SU-DHL-6 (cell line): ENCODE measurements at regions not wholly inside any gene's neighbourhood (a gene's known extent, or its start where the extent isn't known, plus 50 kb on each side); places are given as distances from the start of the nearest gene placed in this dataset.

Source experiments
- H2AFZ ChIP-seq: fragments of 200-600 bp; sonication (generic); 2 replicates; pipeline ENCODE4 v1.6.1; 2014; ENCODE audit warnings: low read depth, mild to moderate bottlenecking, moderate library complexity, mixed read lengths, antibody characterized with exemption, low read length; ENCODE audit not compliant: severe bottlenecking
- H3F3A ChIP-seq: fragments of 200-600 bp; shearing (Covaris generic); 2 replicates; pipeline ENCODE4 v1.6.0; 2016; ENCODE audit warnings: antibody characterized with exemption, mild to moderate bottlenecking; ENCODE audit not compliant: insufficient read depth
- H3K27ac ChIP-seq: fragments of 200-600 bp; sonication (generic); 2 replicates; pipeline ENCODE4 v1.5.1; 2016; ENCODE audit warnings: low read depth, mild to moderate bottlenecking, low read length, moderate library complexity, mixed read lengths
- H3K27me3 ChIP-seq: fragments of 200-600 bp; sonication (generic), shearing (Covaris generic); 2 replicates; pipeline ENCODE4 v1.6.0; 2014; ENCODE audit warnings: mild to moderate bottlenecking, low read length
- H3K36me3 ChIP-seq: fragments of 200-600 bp; sonication (generic); 2 replicates; pipeline ENCODE4 v1.6.1; 2014; ENCODE audit warnings: mild to moderate bottlenecking, low read length, mixed read lengths
- H3K4me2 ChIP-seq: fragments of 300-600, 200-600 bp; shearing (Covaris generic), sonication (generic); 2 replicates; pipeline ENCODE4 v1.6.0; 2014; ENCODE audit warnings: low read length, low read depth, mild to moderate bottlenecking; ENCODE audit not compliant: poor library complexity, severe bottlenecking
- H3K4me3 ChIP-seq: fragments of 200-600 bp; sonication (generic); 2 replicates; pipeline ENCODE4 v1.5.1; 2014; ENCODE audit warnings: antibody characterized with exemption, low read length, mild to moderate bottlenecking, mixed read lengths; ENCODE audit not compliant: insufficient read depth, poor library complexity, severe bottlenecking
- H3K79me2 ChIP-seq: fragments of 200-600 bp; sonication (generic); 2 replicates; pipeline ENCODE4 v1.6.1; 2014; ENCODE audit warnings: mild to moderate bottlenecking, low read length, moderate library complexity; ENCODE audit not compliant: insufficient read depth
- H3K9ac ChIP-seq: fragments of 200-600 bp; sonication (generic); 2 replicates; pipeline ENCODE4 v1.7.0; 2014; ENCODE audit warnings: mild to moderate bottlenecking, low read length
- H3K9me2 ChIP-seq: fragments of 200-600 bp; sonication (generic); replicated peaks from 2 replicates; pipeline ENCODE4 v1.6.1; 2014; ENCODE audit warnings: low read length; ENCODE audit not compliant: insufficient read depth
- H3K9me3 ChIP-seq: fragments of 200-600 bp; sonication (generic); 2 replicates; pipeline ENCODE4 v1.6.1; 2014; ENCODE audit warnings: low read length, mixed read lengths; ENCODE audit not compliant: insufficient read depth
- H4K20me1 ChIP-seq: fragments of 200-600 bp; sonication (generic); 2 replicates; pipeline ENCODE4 v1.6.1; 2014; ENCODE audit warnings: low read depth, mild to moderate bottlenecking, antibody characterized with exemption, low read length, moderate library complexity, mixed read lengths
- EZH2phosphoT487 ChIP-seq: fragments of 200-600 bp; sonication (generic), shearing (Covaris generic); conservative IDR thresholded peaks from 2 replicates; pipeline ENCODE4 v1.6.1; 2018; ENCODE audit warnings: mild to moderate bottlenecking, antibody characterized with exemption, low read length, moderate library complexity, mixed read lengths
- TF ChIP-seq, protein P1 (sequence below): fragments of 200-600 bp; sonication (generic); IDR thresholded peaks from one replicate; pipeline ENCODE4 v1.5.1; 2017; ENCODE audit warnings: antibody characterized with exemption, mild to moderate bottlenecking, low read length, moderate library complexity; ENCODE audit not compliant: insufficient read depth, poor library complexity, severe bottlenecking

DNA sequence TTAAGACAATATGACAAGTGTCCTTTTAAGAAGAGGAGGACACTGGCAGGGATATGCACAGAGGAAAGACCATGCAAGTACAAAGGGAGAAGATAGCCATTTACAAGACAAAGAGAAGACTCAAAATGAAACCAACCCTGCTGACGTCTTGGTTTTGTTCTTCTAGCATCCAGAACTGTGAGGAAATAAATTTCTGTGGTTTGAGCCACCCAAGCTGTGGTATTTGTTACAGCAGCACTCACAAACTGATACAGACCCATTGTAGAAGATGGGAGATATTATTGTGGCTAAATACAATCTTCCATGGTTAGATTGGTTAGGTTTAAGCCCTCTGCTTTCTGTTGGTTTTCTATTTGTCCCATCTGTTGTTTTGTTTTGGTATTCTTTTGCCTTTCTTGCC lies 88.6 kb upstream of the SLC35F1 start:
- no peaks in the 10 kb centered on the region for H3K79me2 ChIP-seq
- no peaks in the 10 kb centered on the region for H3K36me3 ChIP-seq
- H3K9me2 ChIP-seq = no peaks in the 10 kb centered on the region
- H3K9ac ChIP-seq = no peak overlapping the region
- H3K4me3 ChIP-seq = no peak overlapping the region
- TF ChIP-seq EZH2phosphoT487 = no peak
- TF ChIP-seq, protein P1, sequence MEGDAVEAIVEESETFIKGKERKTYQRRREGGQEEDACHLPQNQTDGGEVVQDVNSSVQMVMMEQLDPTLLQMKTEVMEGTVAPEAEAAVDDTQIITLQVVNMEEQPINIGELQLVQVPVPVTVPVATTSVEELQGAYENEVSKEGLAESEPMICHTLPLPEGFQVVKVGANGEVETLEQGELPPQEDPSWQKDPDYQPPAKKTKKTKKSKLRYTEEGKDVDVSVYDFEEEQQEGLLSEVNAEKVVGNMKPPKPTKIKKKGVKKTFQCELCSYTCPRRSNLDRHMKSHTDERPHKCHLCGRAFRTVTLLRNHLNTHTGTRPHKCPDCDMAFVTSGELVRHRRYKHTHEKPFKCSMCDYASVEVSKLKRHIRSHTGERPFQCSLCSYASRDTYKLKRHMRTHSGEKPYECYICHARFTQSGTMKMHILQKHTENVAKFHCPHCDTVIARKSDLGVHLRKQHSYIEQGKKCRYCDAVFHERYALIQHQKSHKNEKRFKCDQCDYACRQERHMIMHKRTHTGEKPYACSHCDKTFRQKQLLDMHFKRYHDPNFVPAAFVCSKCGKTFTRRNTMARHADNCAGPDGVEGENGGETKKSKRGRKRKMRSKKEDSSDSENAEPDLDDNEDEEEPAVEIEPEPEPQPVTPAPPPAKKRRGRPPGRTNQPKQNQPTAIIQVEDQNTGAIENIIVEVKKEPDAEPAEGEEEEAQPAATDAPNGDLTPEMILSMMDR = no peak
- no peaks in the 10 kb centered on the region for H3K27me3 ChIP-seq
- H2AFZ ChIP-seq = no peak overlapping the region
- H3K9me3 ChIP-seq = no peaks in the 10 kb centered on the region
- H3K4me2 ChIP-seq = no peak overlapping the region
- H4K20me1 ChIP-seq = no peaks in the 10 kb centered on the region
- no peaks in the 10 kb centered on the region for H3F3A ChIP-seq
- no peak overlapping the region for H3K27ac ChIP-seq

DNA sequence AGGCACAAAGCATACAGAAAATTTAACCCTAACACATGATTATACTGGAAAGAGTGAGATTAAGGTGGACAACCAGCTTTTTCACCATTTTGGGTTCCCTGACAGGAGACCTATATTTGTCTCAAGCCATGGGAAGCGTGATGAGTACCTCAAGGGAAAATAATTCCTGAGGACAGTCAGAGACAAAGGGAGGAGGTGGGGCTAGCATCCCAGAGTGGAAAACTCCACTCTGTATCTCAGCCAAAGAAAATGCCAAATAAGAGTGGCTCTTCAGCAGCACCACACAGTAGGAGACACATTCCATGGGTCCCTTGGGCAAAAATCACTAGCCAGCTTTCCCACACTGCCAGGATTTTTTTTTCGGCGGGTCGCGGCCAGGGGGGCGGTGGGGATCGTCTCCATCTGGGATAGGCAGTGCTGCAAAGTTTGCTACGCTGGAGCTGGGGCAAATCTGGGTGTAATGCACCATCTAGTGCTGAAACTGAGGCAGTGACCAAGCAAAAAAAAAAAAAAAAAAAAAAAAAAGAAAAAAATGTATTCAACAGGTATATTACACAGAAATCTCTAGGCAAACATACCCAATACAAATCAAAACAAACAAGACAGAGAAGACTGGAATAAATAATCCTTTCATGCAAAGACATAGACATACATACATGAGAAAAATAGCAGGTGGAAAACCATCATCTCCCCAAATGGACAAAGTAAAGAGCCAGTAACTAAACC lies 77.3 kb upstream of the SLC35F1 start:
- no peak overlapping the region for H3K4me2 ChIP-seq
- no peaks in the 10 kb centered on the region for H3F3A ChIP-seq
- H3K36me3 ChIP-seq = no peaks in the 10 kb centered on the region
- H3K4me3 ChIP-seq = no peak overlapping the region
- no peak for TF ChIP-seq EZH2phosphoT487
- TF ChIP-seq, protein P1 = no peak
- no peak overlapping the region for H3K27ac ChIP-seq
- no peaks in the 10 kb centered on the region for H3K9me3 ChIP-seq
- no peaks in the 10 kb centered on the region for H4K20me1 ChIP-seq
- H3K27me3 ChIP-seq = no peaks in the 10 kb centered on the region
- no peak overlapping the region for H2AFZ ChIP-seq
- no peaks in the 10 kb centered on the region for H3K79me2 ChIP-seq
- no peak overlapping the region for H3K9ac ChIP-seq
- no peaks in the 10 kb centered on the region for H3K9me2 ChIP-seq

DNA sequence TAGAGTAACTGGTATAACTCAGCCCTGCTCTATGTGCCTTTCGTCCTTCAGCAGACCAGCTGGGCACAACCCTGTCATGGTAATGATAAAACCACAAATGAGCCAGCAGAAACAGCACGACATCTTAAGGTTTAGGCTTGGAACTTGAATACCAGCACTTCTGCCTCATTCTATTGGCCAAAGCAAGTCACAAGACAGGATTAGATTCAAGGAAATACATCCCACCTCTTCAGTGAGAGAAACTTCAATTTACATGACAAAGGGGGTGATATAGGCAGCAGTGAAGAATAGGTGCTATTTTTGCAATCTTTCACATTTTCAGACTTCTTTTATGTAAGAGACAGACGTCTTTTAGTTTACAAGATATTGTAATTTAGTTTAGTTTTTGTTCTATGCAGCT lies 69.8 kb upstream of the SLC35F1 start:
- Histone ChIP-seq H3K9ac (no peak overlapping the region), H2AFZ (no peak overlapping the region), H4K20me1 (no peaks in the 10 kb centered on the region), H3K79me2 (no peaks in the 10 kb centered on the region), H3F3A (no peaks in the 10 kb centered on the region), H3K27ac (no peak overlapping the region), H3K36me3 (no peaks in the 10 kb centered on the region), H3K4me3 (no peak overlapping the region), H3K27me3 (no peaks in the 10 kb centered on the region), H3K9me2 (no peaks in the 10 kb centered on the region), H3K9me3 (no peaks in the 10 kb centered on the region), H3K4me2 (no peak overlapping the region)
- TF ChIP-seq EZH2phosphoT487 = no peak
- TF ChIP-seq, protein P1 = no peak
